Panc1 (cell line): ENCODE measurements at regions not wholly inside any gene's neighbourhood (a gene's known extent, or its start where the extent isn't known, plus 50 kb on each side); places are given as distances from the start of the nearest gene placed in this dataset.

ENCODE experiments used
- ATAC-seq: fragments of 200-7000 bp; cut with Tn5 transposase; 2 replicates; pipeline ENCODE4 v1.9.1; 2020; ENCODE audit warnings: mild to moderate bottlenecking, moderate library complexity
- BruUV-seq: library from RNA; stranded (reverse); fragments of 400-500 nt; replicated peaks from 2 replicates; lab custom pipeline; 2021; lab: Mats Ljungman, UMichigan
- CTCF ChIA-PET: fragments of 300-600 bp; sonication (Branson Sonifier 250); formaldehyde crosslinking; loops from one replicate; lab custom pipeline; 2022; ENCODE audit warnings: antibody characterized with exemption; lab: Charles Lee
- POLR2A ChIA-PET: fragments of 300-600 bp; sonication (Branson Sonifier 250); formaldehyde crosslinking; loops from one replicate; lab custom pipeline; 2022; ENCODE audit warnings: antibody characterized with exemption; lab: Charles Lee
- DNase-seq: peaks from one replicate; pipeline ENCODE4 v3.0.0-alpha.2; 2010; ENCODE audit warnings: low read depth, low spot score
- H3K27ac ChIP-seq: 2 replicates; pipeline ENCODE4 v1.5.1; 2011; ENCODE audit warnings: mild to moderate bottlenecking, low read length, inconsistent platforms
- H3K27me3 ChIP-seq: fragments of 200-500 bp; sonication (Bioruptor generic); 2 replicates; pipeline ENCODE4 v1.6.0; 2014; ENCODE audit warnings: low read length, inconsistent platforms; ENCODE audit not compliant: control insufficient read depth, insufficient read depth
- H3K36me3 ChIP-seq: fragments of 200-500 bp; sonication (Bioruptor generic); 2 replicates; pipeline ENCODE4 v1.5.1; 2014; ENCODE audit warnings: inconsistent platforms, mild to moderate bottlenecking, low read length, moderate library complexity; ENCODE audit not compliant: control insufficient read depth, insufficient read depth
- H3K4me1 ChIP-seq: 2 replicates; pipeline ENCODE4 v1.5.1; 2011; ENCODE audit warnings: inconsistent platforms, mild to moderate bottlenecking, low read length, moderate library complexity; ENCODE audit not compliant: control insufficient read depth, insufficient read depth
- H3K4me3 ChIP-seq, 2 experiments: 2 replicates each; pipeline ENCODE4 v1.5.1; 2011 to 2012; ENCODE audit warnings: low read depth in 2 of 2, low read length in 2 of 2, mild to moderate bottlenecking in 2 of 2, inconsistent platforms in 1 of 2, moderate library complexity in 1 of 2
- H3K9me3 ChIP-seq: fragments of 200-500 bp; sonication (Bioruptor generic); 2 replicates; pipeline ENCODE4 v1.5.1; 2014; ENCODE audit warnings: low read depth, mild to moderate bottlenecking, inconsistent platforms, low read length, moderate library complexity; ENCODE audit not compliant: control insufficient read depth, insufficient read depth
- POLR2AphosphoS5 ChIP-seq: IDR thresholded peaks from 2 replicates; pipeline ENCODE4 v1.6.1; 2012; ENCODE audit warnings: mild to moderate bottlenecking, low read depth, low read length, moderate library complexity
- REST ChIP-seq, 2 experiments: IDR thresholded peaks; 2 replicates each; pipeline ENCODE4 v1.6.1; 2011 to 2012; ENCODE audit warnings: low read depth in 2 of 2, control low read depth in 1 of 2, low read length in 1 of 2, mild to moderate bottlenecking in 1 of 2, moderate library complexity in 1 of 2; ENCODE audit not compliant: insufficient read depth in 1 of 2
- SIN3A ChIP-seq: IDR thresholded peaks from 2 replicates; pipeline ENCODE4 v1.6.1; 2012; ENCODE audit warnings: low read depth, mild to moderate bottlenecking, low read length, moderate library complexity, borderline replicate concordance; ENCODE audit not compliant: insufficient read depth
- TCF7L2 ChIP-seq: IDR thresholded peaks from 2 replicates; pipeline ENCODE4 v1.6.1; 2011; ENCODE audit warnings: mild to moderate bottlenecking, low read depth, low read length, inconsistent platforms
- in situ Hi-C: cut with HindIII; loops from 2 replicates; pipeline ENCODE4 v1.10.0; 2016; ENCODE audit warnings: low sequenced_read_pairs, low pct_unique_long_range_greater_than_20kb
- intact Hi-C: fragments of 100-400 bp; cut with micrococcal nuclease; formaldehyde crosslinking; loops from one replicate; pipeline ENCODE4 v1.10.0; 2022; ENCODE audit not compliant: unreplicated experiment
- TF ChIP-seq, protein P1 (sequence below): fragments of 450-650 bp; IDR thresholded peaks from 2 replicates; pipeline ENCODE4 v1.5.1; 2017; ENCODE audit warnings: mild to moderate bottlenecking

GRCh38 chr14:48826058-48826457, 760.1 kb downstream of the RPS29 start:
- intact Hi-C loops = no loop called here

DNA sequence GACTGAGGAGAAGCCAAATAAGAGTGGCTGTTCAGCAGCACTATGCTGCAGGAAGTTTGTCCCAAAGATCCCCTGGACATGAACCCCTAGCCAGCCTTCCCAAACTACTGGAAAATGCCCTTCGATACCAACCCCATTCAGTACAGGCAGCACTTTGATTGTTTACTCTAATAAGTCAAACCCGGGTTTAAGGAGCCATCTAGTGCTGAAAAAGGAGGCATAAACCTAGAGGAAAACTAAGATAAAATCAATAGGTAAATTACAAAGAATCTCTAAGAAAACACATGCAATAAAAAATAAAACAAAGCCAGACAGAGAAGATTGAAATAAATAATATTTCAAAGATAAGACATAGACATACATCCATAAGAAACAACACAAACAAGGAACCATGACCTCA, 771.6 kb downstream of the RPS29 start:
- CTCF ChIA-PET = no interaction called here
- intact Hi-C loops (no loop called here), in situ Hi-C loops (no loop called here)
- BruUV-seq = no TSS peak
- TF ChIP-seq, protein P1, sequence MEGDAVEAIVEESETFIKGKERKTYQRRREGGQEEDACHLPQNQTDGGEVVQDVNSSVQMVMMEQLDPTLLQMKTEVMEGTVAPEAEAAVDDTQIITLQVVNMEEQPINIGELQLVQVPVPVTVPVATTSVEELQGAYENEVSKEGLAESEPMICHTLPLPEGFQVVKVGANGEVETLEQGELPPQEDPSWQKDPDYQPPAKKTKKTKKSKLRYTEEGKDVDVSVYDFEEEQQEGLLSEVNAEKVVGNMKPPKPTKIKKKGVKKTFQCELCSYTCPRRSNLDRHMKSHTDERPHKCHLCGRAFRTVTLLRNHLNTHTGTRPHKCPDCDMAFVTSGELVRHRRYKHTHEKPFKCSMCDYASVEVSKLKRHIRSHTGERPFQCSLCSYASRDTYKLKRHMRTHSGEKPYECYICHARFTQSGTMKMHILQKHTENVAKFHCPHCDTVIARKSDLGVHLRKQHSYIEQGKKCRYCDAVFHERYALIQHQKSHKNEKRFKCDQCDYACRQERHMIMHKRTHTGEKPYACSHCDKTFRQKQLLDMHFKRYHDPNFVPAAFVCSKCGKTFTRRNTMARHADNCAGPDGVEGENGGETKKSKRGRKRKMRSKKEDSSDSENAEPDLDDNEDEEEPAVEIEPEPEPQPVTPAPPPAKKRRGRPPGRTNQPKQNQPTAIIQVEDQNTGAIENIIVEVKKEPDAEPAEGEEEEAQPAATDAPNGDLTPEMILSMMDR = no peak
- TF ChIP-seq SIN3A (no peak), REST (IDR thresholded peaks at IDR 0.05; ENCODE audit: insufficient read depth in 1 of 2, low read depth in 2 of 2, low read length in 1 of 2) (no peak), POLR2AphosphoS5 (no peak), TCF7L2 (no peak)
- H3K27ac ChIP-seq = no peak overlapping the region
- H3K4me1 ChIP-seq = no peaks in the 10 kb centered on the region
- H3K9me3 ChIP-seq = no peaks in the 10 kb centered on the region
- no peaks in the 10 kb centered on the region for H3K36me3 ChIP-seq
- POLR2A ChIA-PET = no interaction called here
- ATAC-seq (no peak), DNase-seq (no peak)
- H3K4me3 ChIP-seq = no peak overlapping the region
- no peaks in the 10 kb centered on the region for H3K27me3 ChIP-seq

More at GRCh38 chr14:48826058-48826457, 760.1 kb downstream of the RPS29 start:
- Histone ChIP-seq H3K36me3 (no peaks in the 10 kb centered on the region), H3K9me3 (no peaks in the 10 kb centered on the region), H3K4me1 (no peaks in the 10 kb centered on the region), H3K27me3 (no peaks in the 10 kb centered on the region), H3K4me3 (no peak overlapping the region), H3K27ac (no peak overlapping the region)
- no TSS peak for BruUV-seq
- POLR2A ChIA-PET = no interaction called here
- TF ChIP-seq, protein P1 = no peak
- ATAC-seq (no peak), DNase-seq (no peak)
- CTCF ChIA-PET = no interaction called here
- in situ Hi-C loops = no loop called here

DNA sequence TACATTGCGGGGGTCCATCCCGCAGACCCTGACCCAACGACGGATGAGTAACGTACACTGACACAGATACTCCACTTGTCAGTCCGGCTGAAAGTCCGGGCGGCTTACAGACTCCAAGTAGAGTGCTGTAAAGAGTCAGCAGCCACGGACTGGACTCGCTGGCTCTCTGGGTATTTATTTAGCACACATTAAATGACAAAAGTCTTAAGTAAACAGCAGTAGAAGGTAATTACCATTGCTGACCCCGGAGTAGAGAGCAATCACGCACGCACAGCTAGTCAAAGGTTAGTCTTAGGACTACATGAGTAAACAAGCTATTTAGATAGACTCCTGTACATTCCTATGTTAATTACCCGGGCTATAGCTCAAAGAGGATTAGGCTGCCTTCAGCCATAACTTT, 780.9 kb downstream of the RPS29 start:
- POLR2A ChIA-PET = no interaction called here

More for the DNA sequence above, 780.9 kb downstream of the RPS29 start:
- Histone ChIP-seq H3K27me3 (no peaks in the 10 kb centered on the region), H3K27ac (no peak overlapping the region), H3K36me3 (no peaks in the 10 kb centered on the region), H3K4me1 (no peaks in the 10 kb centered on the region), H3K4me3 (no peak overlapping the region), H3K9me3 (no peaks in the 10 kb centered on the region; the same call in 1 of the 2 replicates)
- in situ Hi-C loops = no loop called here
- BruUV-seq = no TSS peak
- intact Hi-C loops = no loop called here
- CTCF ChIA-PET = no interaction called here
- DNase-seq = no peak
- ATAC-seq = no peak
- TF ChIP-seq POLR2AphosphoS5 (no peak), TCF7L2 (no peak), REST (IDR thresholded peaks at IDR 0.05; ENCODE audit: insufficient read depth in 1 of 2, low read depth in 2 of 2, low read length in 1 of 2) (no peak), SIN3A (no peak)
- TF ChIP-seq, protein P1 = no peak
